K562 (cell line): ENCODE measurements at regions not wholly inside any gene's neighbourhood (a gene's known extent, or its start where the extent isn't known, plus 50 kb on each side); places are given as distances from the start of the nearest gene placed in this dataset.
"Not testable (repeated sequence)": the region's sequence is repeated elsewhere in the genome, so short reads cannot be mapped to it uniquely, and the experiment has no call there.

Experiments
- ATAC-seq: fragments of 200-7000 bp; cut with Tn5 transposase; 3 replicates; pipeline ENCODE4 v1.9.1; 2020; ENCODE audit warnings: moderate library complexity
- BruUV-seq: library from RNA; stranded (reverse); fragments of 400-500 nt; replicated peaks from 2 replicates; lab custom pipeline; 2021; lab: Mats Ljungman, UMichigan
- CTCF ChIA-PET: fragments of 300-600 bp; formaldehyde crosslinking; extraction: SDS; loops from one replicate; lab custom pipeline; 2021; ENCODE audit warnings: low intra/inter-chr PET ratio; lab: Yijun Ruan, JAX
- POLR2A ChIA-PET: fragments of 300-600, 350-650 bp; sonication (Branson Sonifier 250); formaldehyde crosslinking; extraction: SDS; loops from one replicate; lab custom pipeline; 2021; ENCODE audit warnings: antibody characterized with exemption, inconsistent platforms; lab: Yijun Ruan, JAX
- DNase-seq, 4 experiments: peaks; one replicate each; pipeline versions ENCODE4 v3.0.0 to v3.0.0-alpha.2; 2011 to 2018; ENCODE audit warnings: low spot score in 3 of 4, mixed read lengths in 3 of 4; ENCODE audit errors: extremely low read depth in 1 of 4
- FAIRE-seq: peaks from 2 replicates; lab custom pipeline; 2011; peaks lifted over from hg19 to GRCh38; lab: Jason Lieb, UNC
- H2AFZ ChIP-seq: 2 replicates; pipeline ENCODE4 v1.6.0; 2011; ENCODE audit warnings: low read depth, low read length, control low read depth, inconsistent platforms
- H3K27ac ChIP-seq: fragments of 200-600 bp; 3 replicates; pipeline ENCODE4 v1.8.0; 2011; ENCODE audit warnings: low read depth, mild to moderate bottlenecking, control low read depth, inconsistent platforms, low read length, moderate library complexity, mixed read lengths; ENCODE audit errors: extremely low read depth
- H3K27me3 ChIP-seq, 2 experiments: fragments of 300-600 bp in 1 of 2; 2 replicates in 1 of 2; 3 replicates in 1 of 2; pipeline versions ENCODE4 v1.6.0 to v1.8.0; 2011; ENCODE audit warnings: inconsistent platforms in 2 of 2, low read length in 2 of 2, mild to moderate bottlenecking in 1 of 2, mixed read lengths in 1 of 2, moderate library complexity in 1 of 2; ENCODE audit not compliant: control insufficient read depth in 2 of 2, insufficient read depth in 2 of 2
- H3K36me3 ChIP-seq: fragments of 300-600 bp; 3 replicates; pipeline ENCODE4 v1.8.0; 2011; ENCODE audit warnings: mild to moderate bottlenecking, low read length, inconsistent platforms; ENCODE audit not compliant: control insufficient read depth, insufficient read depth
- H3K4me1 ChIP-seq, 2 experiments: fragments of 200-600 bp in 1 of 2; replicated peaks in 1 of 2; 2 replicates in 1 of 2; 3 replicates in 1 of 2; pipeline versions ENCODE4 v1.5.1 to v1.8.0; 2011; ENCODE audit warnings: inconsistent platforms in 2 of 2, low read length in 2 of 2, mild to moderate bottlenecking in 1 of 2, mixed read lengths in 1 of 2, moderate library complexity in 1 of 2; ENCODE audit not compliant: control insufficient read depth in 2 of 2, insufficient read depth in 2 of 2
- H3K4me2 ChIP-seq: 2 replicates; pipeline ENCODE4 v1.6.1; 2011; ENCODE audit warnings: low read length, control low read depth, inconsistent platforms, mixed read lengths; ENCODE audit not compliant: insufficient read depth
- H3K4me3 ChIP-seq: fragments of 200-600 bp; sonication (generic), shearing (Covaris generic); 2 replicates; pipeline ENCODE4 v1.5.1; 2016; ENCODE audit warnings: control low read depth, inconsistent platforms
- H3K79me2 ChIP-seq: fragments of 200-600 bp; 3 replicates; pipeline ENCODE4 v1.8.0; 2011; ENCODE audit warnings: low read length, inconsistent platforms; ENCODE audit not compliant: control insufficient read depth, insufficient read depth
- H3K9ac ChIP-seq, 2 experiments: 2 replicates each; pipeline versions ENCODE4 v1.6.0 to v1.6.1; 2011; ENCODE audit warnings: low read depth in 2 of 2, low read length in 2 of 2, control low read depth in 1 of 2, inconsistent platforms in 1 of 2, mild to moderate bottlenecking in 1 of 2, mixed read lengths in 1 of 2; ENCODE audit not compliant: insufficient read depth in 1 of 2
- H3K9me1 ChIP-seq: one replicate; pipeline ENCODE4 v1.6.0; 2011; ENCODE audit warnings: inconsistent platforms, mild to moderate bottlenecking, low read length, moderate library complexity; ENCODE audit not compliant: control insufficient read depth, insufficient read depth
- H3K9me3 ChIP-seq: replicated peaks from 2 replicates; pipeline ENCODE4 v1.5.1; 2011; ENCODE audit warnings: low read depth, low read length, inconsistent platforms; ENCODE audit not compliant: control insufficient read depth, insufficient read depth
- H4K20me1 ChIP-seq: replicated peaks from 2 replicates; pipeline ENCODE4 v1.6.1; 2011; ENCODE audit warnings: low read length, inconsistent platforms, mixed read lengths; ENCODE audit not compliant: control insufficient read depth, insufficient read depth
- WGBS: fragments of 100-300 bp; shearing (Covaris generic); methylation state at CpG from one replicate; pipeline ENCODE4 v1.1.6; 2016; ENCODE audit warnings: low coverage, mixed read lengths; ENCODE audit not compliant: insufficient coverage; ENCODE audit errors: missing lambda C conversion rate; 5-methylcytosine and 5-hydroxymethylcytosine counted together
- in situ Hi-C: fragments of 300-500 bp; cut with MboI; formaldehyde crosslinking; loops from 4 replicates; pipeline ENCODE4 v1.15.0; 2018; ENCODE audit warnings: inconsistent platforms, mixed read lengths
- intact Hi-C: fragments of 100-400 bp; cut with micrococcal nuclease; formaldehyde crosslinking; loops from 2 replicates; pipeline ENCODE4 v1.14.2; 2022

DNA sequence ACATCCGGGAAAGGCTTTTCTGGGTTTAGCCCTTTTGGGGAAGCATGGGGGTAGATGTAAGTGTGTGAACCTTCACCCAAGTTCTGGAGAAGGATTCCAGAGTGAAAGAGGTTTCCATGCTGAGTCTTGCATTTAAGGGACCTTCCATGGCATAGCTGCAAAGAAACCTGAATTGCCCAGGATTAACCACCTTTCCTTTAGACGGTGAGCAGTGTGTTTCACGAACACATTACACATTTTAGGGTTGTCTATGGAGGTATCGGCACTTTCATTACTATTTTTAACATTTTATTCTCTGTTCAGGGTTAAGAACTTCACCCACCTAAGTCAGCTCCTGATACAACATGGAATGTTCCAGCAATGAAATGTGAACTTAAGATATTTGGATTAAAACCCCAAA is 250.2 kb upstream of the PLGLB2 start:
- peak; percentile 26 for FAIRE-seq
- CTCF ChIA-PET: not testable (repeated sequence)

DNA sequence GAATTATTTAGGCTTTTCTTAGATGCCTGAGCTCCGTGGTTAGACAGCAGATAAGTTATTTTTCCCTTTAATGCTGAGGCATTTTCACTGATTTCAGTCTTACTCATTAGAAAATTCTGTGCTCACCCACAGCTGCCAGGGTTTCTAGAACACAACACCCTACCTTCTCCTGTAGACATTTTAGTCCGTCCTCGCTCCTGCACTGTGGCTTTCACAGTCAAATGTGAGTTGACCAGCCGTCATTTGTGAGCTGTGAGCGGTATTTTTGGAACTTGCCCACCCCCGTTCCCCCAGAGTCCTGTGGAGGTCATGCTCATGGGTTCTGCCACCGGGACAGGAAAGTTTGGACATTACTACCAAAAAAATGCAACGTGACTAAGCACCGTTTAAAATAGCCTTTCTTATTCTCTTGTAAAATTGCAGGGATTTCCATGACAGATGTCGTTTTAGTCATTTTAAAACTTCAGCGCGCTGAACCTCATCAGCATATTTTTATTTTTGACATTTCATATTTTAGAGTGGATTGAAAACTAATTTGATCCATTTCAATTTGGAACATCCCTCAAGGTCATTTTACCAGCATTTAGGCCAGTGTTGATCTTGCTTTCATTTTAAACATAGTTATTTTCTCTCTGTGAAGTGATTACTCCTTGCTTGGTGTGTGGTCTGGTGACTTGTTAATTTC is 249.6 kb upstream of the PLGLB2 start:
- H3K27me3 ChIP-seq, H4K20me1 ChIP-seq, H3K4me3 ChIP-seq, H3K9me1 ChIP-seq, intact Hi-C loops, H3K4me1 ChIP-seq, BruUV-seq, CTCF ChIA-PET, H3K9me3 ChIP-seq, FAIRE-seq, DNase-seq, H3K36me3 ChIP-seq, POLR2A ChIA-PET, H2AFZ ChIP-seq: not testable (repeated sequence)
- ATAC-seq: peak; percentile 4
- peak overlapping the region; percentile 63 for H3K27ac ChIP-seq
- WGBS: 0% methylated on average over 4 of the region's 12 CpGs
- in situ Hi-C loops: loop anchor here (25.0 kb wide), 1 partner anchor 514 kb away; the partner anchor contains the start of gene RNU2-63P
- H3K9ac ChIP-seq: peak overlapping the region in 1 of 2 experiments; percentile 53; a peak in 2 of 4 replicates
- H3K79me2 ChIP-seq: peaks cover 54% of the 10 kb centered on the region
- peak overlapping the region; percentile 66 for H3K4me2 ChIP-seq

More for the DNA sequence above, 250.2 kb upstream of the PLGLB2 start:
- intact Hi-C loops, POLR2A ChIA-PET, H4K20me1 ChIP-seq, H3K4me2 ChIP-seq, DNase-seq, H3K4me1 ChIP-seq, H2AFZ ChIP-seq, H3K9me1 ChIP-seq, H3K4me3 ChIP-seq, H3K9ac ChIP-seq, H3K27me3 ChIP-seq, H3K9me3 ChIP-seq, BruUV-seq, H3K36me3 ChIP-seq: not testable (repeated sequence)
- 11% methylated on average over 3 of the region's 4 CpGs for WGBS
- in situ Hi-C loops: loop anchor here (25.0 kb wide), 1 partner anchor 515 kb away; the partner anchor contains the start of gene RNU2-63P
- H3K79me2 ChIP-seq: peaks cover 52% of the 10 kb centered on the region
- ATAC-seq: peak; percentile 1; the same call in 1 of the 3 replicates
- peak overlapping the region; percentile 54; the same call in 2 of the 3 replicates for H3K27ac ChIP-seq

GRCh38 chr2:87498854-87499238 is 249.0 kb upstream of the PLGLB2 start:
- H3K4me2 ChIP-seq: peak overlapping the region; percentile 21; the same call in 1 of the 2 replicates
- FAIRE-seq, H2AFZ ChIP-seq, H3K27me3 ChIP-seq, H4K20me1 ChIP-seq, H3K9me3 ChIP-seq, CTCF ChIA-PET, H3K4me3 ChIP-seq, DNase-seq, H3K36me3 ChIP-seq, H3K4me1 ChIP-seq, intact Hi-C loops, ATAC-seq, POLR2A ChIA-PET, H3K9me1 ChIP-seq, BruUV-seq: not testable (repeated sequence)
- in situ Hi-C loops: loop anchor here (25.0 kb wide), 1 partner anchor 513 kb away; the partner anchor contains the start of gene RNU2-63P
- no CpG with 5 or more reads among the region's 7 CpGs for WGBS
- H3K79me2 ChIP-seq: peaks cover 51% of the 10 kb centered on the region
- peak overlapping the region; percentile 63; the same call in 2 of the 3 replicates for H3K27ac ChIP-seq
- H3K9ac ChIP-seq: peak overlapping the region in 1 of 2 experiments; percentile 53; a peak in 2 of 4 replicates
